SW 1271 (cell line): ENCODE measurements at regions not wholly inside any gene's neighbourhood (a gene's known extent, or its start where the extent isn't known, plus 50 kb on each side); places are given as distances from the start of the nearest gene placed in this dataset.

Source experiments
- DNase-seq, 2 experiments: peaks; one replicate each; lab custom pipeline; 2025; lab: John Stamatoyannopoulos, UW

- no peak for DNase-seq
These were observed 375.6 kb downstream of the ICE1 start for GRCh38 chr5:5798041-5798440.

DNA sequence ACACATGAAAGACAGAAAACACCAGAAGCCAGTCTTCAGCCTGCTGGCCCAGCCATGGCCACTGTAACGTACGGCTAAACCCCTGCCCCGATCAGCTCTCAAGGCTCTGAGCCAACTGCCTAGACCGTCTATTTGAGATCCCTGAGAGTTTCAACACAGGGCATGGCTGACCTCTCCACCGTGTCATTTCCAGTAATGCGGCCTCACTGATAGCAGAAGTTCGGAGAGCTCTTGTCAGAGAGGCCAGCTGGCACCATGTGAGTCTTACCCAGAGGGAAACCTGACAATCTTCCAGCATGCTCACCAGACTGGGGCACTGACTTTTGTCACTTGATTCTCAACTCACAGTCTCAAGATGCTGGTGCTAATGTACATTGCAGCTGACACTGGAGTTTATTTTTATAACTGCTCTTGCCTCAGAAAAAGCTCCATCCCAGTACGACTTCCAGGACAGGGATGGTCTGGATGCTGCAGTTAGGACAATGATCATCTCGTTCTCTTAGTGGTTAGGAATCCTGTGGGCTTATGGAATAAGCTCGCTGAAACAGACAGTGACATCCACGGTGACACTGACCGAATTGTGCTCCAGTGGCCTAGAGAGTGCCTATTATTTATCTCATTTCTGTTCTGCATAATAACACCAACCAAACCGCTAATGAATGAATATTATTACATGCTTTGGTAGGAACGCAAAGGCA is 372.7 kb downstream of the ICE1 start:
- no peak for DNase-seq

DNA sequence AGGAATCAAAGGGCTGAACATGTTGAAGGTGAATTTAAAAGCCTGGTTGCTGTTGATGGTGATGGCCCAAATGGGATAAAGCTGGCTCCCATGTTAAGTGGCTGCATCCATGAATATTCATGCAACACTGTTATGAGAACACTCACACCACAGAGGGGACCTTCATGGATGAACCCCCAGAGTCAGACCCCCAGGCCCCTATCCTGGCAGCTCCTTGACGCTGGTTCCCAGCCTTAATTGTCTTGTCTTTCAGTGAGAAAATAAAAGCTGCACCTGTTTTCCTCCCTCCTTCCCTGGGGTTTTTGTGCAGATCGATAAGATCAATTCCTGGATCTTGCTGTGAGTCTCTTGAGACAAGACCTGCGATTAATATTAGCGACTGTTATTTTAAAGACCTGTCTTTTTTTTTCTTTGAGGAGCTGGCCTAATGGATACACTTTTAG is 371.7 kb downstream of the ICE1 start:
- DNase-seq: no peak

GRCh38 chr5:5793242-5794117 is 371.0 kb downstream of the ICE1 start:
- DNase-seq: no peak

- DNase-seq: no peak
These were observed 369.6 kb downstream of the ICE1 start for GRCh38 chr5:5792106-5792505.

GRCh38 chr5:5788793-5789192 is 366.3 kb downstream of the ICE1 start:
- DNase-seq: no peak

GRCh38 chr5:5787373-5787772 is 364.9 kb downstream of the ICE1 start:
- DNase-seq: no peak

GRCh38 chr5:5784101-5784500 is 361.6 kb downstream of the ICE1 start:
- no peak for DNase-seq

DNA sequence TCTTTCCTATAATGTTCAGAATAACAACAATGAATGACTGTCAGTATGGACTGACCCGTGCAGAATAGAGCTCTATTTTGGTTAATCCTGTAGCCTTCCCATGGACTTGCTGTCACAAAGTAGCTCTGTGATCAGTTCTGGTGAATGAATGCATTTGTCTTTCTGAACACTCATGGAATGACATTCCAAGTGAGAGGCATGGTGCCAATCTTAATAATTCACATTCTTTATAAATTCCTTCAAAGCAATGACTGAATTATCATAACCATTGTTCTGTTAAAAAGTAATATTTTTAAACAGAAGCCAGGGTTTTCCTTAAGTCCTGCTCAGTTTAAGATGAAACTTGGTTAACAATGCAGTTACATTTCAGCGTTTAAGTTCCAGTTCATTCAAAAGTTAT is 360.5 kb downstream of the ICE1 start:
- no peak for DNase-seq

- no peak for DNase-seq
These were observed 359.9 kb downstream of the ICE1 start for GRCh38 chr5:5782402-5782801.

DNA sequence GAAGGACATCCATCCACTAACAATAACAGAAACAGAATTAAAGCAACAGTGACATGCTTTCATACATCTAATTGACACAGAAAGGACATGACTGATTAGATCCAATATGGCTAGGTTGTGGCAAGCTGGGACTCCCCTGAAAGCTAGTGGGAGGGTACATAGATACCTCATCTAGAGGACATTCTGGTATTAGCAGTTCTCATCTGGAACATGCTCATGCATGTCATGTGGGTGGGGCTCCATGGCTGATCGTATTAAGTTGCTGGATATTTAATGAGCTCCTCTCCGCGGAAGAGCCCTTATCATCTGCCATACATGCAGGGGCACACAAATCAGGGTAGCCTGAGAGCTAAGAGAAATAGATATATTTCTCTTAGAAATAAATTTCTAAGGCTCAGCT is 358.9 kb downstream of the ICE1 start:
- DNase-seq: no peak

DNA sequence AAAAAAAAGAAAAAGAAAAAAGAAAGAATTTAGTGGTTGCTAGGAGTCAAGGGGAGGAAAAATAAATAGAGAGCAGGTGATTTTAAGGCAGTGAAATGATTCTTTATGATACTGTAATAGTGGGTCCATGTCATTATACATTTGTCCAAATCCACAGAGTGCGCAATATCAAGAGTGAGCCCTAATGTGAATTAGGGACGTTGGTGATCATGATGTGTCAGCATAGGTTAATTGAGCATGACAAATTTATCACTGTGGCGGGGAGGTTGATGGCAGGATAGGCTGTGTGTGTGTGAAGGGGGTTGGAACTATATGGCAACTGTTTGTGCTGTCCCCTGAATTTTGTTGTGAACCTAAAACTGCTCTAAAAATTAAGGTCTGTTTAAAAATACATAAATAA is 357.8 kb downstream of the ICE1 start:
- no peak for DNase-seq

DNA sequence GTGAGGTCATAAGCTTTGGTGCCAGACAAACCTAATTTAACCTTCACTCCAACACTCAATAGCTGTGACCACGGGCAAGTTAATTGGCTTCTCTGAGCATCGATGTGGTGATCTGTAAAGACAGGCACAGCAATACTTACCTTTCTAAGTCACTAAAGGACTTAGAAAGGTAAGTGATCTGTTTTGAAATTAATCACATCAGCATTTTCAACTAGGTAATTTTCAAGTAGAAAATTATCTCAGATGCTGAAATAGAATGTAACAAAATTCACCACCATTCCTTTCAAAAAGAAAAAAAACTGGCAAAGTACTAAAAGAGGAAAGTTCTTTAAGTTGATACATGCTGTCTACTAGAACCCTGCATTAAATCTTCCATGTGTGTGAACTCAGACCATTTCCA is 354.5 kb downstream of the ICE1 start:
- DNase-seq: no peak

DNA sequence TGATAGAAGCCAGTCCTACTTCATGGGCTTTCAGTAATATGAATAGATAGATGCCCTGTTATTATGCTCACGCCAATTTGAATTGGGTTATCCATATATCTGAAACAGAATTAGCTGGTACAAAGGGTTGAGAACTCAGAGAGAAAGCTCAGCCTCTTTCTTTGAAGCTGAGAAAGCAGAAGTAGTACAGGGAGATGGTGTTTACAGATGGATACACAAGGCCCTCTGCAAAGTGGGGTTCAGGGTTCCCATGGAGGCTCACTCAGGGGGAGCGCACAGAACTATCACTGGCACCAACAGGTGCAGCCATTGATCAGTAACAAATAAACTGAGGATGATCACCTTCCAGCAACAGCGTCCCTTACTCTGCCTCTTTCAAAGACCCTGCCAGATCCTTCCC is 349.7 kb downstream of the ICE1 start:
- DNase-seq: no peak

- no peak for DNase-seq
These were observed 348.3 kb downstream of the ICE1 start for GRCh38 chr5:5770825-5771224.

GRCh38 chr5:5767286-5767928 is 344.9 kb downstream of the ICE1 start:
- no peak for DNase-seq

GRCh38 chr5:5765066-5765850 is 342.8 kb downstream of the ICE1 start:
- no peak for DNase-seq

DNA sequence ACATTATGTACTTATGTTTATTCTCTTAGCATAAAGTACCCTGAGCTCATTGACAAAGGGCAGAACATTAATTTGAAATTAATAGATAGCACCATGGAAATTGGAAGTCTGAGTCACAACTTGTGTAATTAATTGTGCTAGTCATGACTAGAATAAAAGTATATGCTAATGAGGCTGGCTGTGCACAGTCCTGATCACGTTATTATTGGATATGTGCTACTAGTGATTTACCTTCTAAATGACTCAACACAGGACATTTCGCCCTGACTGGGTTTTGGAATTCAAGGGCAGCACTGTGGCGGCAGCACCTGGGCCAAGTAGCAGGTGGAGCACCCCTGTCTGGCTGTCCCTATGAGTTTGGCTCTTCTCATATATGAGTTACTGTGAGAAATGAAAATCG is 341.8 kb downstream of the ICE1 start:
- no peak for DNase-seq

GRCh38 chr5:5756762-5757161 is 334.3 kb downstream of the ICE1 start:
- no peak for DNase-seq

- DNase-seq: no peak
These were observed 333.4 kb downstream of the ICE1 start for GRCh38 chr5:5755888-5756287.

GRCh38 chr5:5752844-5753243 is 330.4 kb downstream of the ICE1 start:
- no peak for DNase-seq

DNA sequence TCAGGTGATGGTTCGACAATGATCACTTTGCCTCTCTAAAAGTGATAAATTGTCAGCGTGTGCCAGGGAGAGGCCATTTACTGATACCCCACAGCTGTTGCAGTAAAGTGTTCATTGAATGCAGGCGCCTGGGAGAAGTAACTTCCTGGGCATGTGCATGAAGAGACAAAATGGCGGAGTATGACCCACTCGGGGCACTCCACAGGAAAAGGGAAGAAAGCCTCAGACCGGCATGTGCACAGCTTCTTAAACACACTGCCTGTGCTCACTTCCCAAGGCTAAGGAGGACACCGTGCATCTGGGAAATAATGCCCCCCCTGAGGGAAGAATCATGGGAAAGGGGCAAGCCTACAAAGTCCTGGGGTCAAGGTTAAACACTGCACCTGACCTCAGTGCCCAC is 329.5 kb downstream of the ICE1 start:
- no peak for DNase-seq
